Endothelial cell (in vitro differentiated cells): ENCODE measurements at regions not wholly inside any gene's neighbourhood (a gene's known extent, or its start where the extent isn't known, plus 50 kb on each side); places are given as distances from the start of the nearest gene placed in this dataset.
"Not testable (repeated sequence)": the region's sequence is repeated elsewhere in the genome, so short reads cannot be mapped to it uniquely, and the experiment has no call there.

Experiments
- DNase-seq: peaks from one replicate; pipeline ENCODE4 v3.0.0; 2021; ENCODE audit warnings: low spot score
- H3K27ac Mint-ChIP-seq: one replicate; pipeline ENCODE4 v1.8.0; 2021; ENCODE audit warnings: mixed read lengths, inconsistent platforms; ENCODE audit not compliant: unreplicated experiment
- H3K27me3 Mint-ChIP-seq: one replicate; pipeline ENCODE4 v1.8.0; 2021; ENCODE audit warnings: mild to moderate bottlenecking, moderate library complexity, mixed read lengths, inconsistent platforms; ENCODE audit not compliant: unreplicated experiment
- H3K36me3 Mint-ChIP-seq: one replicate; pipeline ENCODE4 v1.8.0; 2021; ENCODE audit warnings: mild to moderate bottlenecking, low read depth, mixed read lengths, inconsistent platforms; ENCODE audit not compliant: unreplicated experiment
- H3K4me1 Mint-ChIP-seq: one replicate; pipeline ENCODE4 v1.8.0; 2021; ENCODE audit warnings: mild to moderate bottlenecking, mixed read lengths, inconsistent platforms; ENCODE audit not compliant: unreplicated experiment
- H3K4me3 Mint-ChIP-seq: one replicate; pipeline ENCODE4 v1.8.0; 2021; ENCODE audit warnings: mild to moderate bottlenecking, mixed read lengths, inconsistent platforms; ENCODE audit not compliant: unreplicated experiment
- H3K9me3 Mint-ChIP-seq: one replicate; pipeline ENCODE4 v1.8.0; 2021; ENCODE audit warnings: mixed read lengths, inconsistent platforms; ENCODE audit not compliant: unreplicated experiment
- TF ChIP-seq, protein P1 (sequence below): fragments of 200-600 bp; sonication (generic); IDR thresholded peaks from one replicate; pipeline ENCODE4 v1.5.0; 2021; ENCODE audit warnings: antibody characterized with exemption; ENCODE audit not compliant: unreplicated experiment

DNA sequence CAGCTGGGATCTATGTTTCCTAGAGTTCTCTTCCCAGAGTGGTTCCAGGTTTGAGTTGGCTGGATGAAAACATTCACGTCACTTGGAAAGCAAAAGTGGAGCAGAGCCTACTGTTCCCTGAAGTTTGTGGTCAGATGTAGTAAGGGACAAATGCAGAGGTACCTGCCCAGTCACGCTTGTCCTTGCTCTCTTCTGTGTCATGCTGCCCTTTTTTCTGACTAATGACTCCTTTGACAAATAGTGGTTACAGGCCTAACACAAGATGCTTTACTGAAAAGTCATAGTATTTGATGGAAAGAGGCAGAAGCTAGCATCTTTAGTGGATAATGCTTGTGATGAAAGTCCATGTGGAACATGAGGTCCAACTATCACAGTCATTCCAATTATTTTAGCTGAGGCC lies 881.4 kb upstream of the B3GALT2 start:
- no peak for DNase-seq
- Mint-ChIP-seq H3K36me3 (no peaks in the 10 kb centered on the region), H3K9me3 (no peaks in the 10 kb centered on the region), H3K4me1 (peaks cover 8% of the 10 kb centered on the region), H3K4me3 (no peak overlapping the region), H3K27ac (no peak overlapping the region), H3K27me3 (no peaks in the 10 kb centered on the region)
- TF ChIP-seq, protein P1, sequence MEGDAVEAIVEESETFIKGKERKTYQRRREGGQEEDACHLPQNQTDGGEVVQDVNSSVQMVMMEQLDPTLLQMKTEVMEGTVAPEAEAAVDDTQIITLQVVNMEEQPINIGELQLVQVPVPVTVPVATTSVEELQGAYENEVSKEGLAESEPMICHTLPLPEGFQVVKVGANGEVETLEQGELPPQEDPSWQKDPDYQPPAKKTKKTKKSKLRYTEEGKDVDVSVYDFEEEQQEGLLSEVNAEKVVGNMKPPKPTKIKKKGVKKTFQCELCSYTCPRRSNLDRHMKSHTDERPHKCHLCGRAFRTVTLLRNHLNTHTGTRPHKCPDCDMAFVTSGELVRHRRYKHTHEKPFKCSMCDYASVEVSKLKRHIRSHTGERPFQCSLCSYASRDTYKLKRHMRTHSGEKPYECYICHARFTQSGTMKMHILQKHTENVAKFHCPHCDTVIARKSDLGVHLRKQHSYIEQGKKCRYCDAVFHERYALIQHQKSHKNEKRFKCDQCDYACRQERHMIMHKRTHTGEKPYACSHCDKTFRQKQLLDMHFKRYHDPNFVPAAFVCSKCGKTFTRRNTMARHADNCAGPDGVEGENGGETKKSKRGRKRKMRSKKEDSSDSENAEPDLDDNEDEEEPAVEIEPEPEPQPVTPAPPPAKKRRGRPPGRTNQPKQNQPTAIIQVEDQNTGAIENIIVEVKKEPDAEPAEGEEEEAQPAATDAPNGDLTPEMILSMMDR, result no peak

DNA sequence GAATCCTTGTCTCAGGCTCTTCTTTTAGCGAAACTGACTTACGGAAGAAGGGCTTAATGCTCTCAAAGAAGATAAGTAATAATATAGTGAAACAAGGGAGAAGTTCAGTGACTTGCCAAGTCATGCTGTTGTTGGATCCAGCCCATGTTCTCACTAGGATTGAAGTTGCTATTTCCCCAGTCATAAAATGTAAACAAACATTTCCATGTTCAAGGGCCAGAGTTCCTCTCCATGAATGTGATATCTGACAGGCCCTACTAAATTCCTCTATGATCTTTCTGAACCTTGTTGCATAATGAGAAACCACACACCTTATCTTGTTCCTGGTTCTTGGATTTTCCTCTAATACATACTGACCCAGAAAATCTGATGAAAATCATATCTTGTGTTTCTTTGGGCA lies 876.5 kb upstream of the B3GALT2 start:
- TF ChIP-seq, protein P1, result no peak
- Mint-ChIP-seq H3K4me3 (no peak overlapping the region), H3K4me1 (no peaks in the 10 kb centered on the region), H3K9me3 (no peaks in the 10 kb centered on the region), H3K27ac (no peak overlapping the region), H3K27me3 (no peaks in the 10 kb centered on the region), H3K36me3 (no peaks in the 10 kb centered on the region)
- no peak for DNase-seq

DNA sequence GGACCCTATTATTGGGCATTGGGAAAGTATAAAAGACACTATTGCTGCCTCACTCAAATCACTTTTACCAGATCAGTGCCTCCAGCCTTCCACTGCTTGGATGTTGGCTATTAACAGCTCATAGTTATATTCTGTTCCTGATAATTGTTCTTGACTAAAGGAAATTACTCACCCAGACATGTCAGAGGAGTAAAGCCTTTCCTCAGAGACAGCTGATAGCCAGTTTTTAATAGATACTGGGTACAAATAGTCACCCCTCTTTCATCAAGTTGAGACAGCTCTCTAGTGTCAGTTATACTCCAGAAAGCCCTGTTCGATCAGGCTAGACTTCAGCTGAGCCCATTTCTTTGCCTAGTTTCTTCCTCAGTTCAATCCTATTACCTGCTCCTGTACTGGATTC lies 876.1 kb upstream of the B3GALT2 start:
- no peaks in the 10 kb centered on the region for H3K36me3 Mint-ChIP-seq
- TF ChIP-seq, protein P1, result no peak
- no peaks in the 10 kb centered on the region for H3K9me3 Mint-ChIP-seq
- no peak for DNase-seq
- no peak overlapping the region for H3K4me3 Mint-ChIP-seq
- no peak overlapping the region for H3K27ac Mint-ChIP-seq
- H3K27me3 Mint-ChIP-seq, result no peaks in the 10 kb centered on the region
- H3K4me1 Mint-ChIP-seq, result no peaks in the 10 kb centered on the region

DNA sequence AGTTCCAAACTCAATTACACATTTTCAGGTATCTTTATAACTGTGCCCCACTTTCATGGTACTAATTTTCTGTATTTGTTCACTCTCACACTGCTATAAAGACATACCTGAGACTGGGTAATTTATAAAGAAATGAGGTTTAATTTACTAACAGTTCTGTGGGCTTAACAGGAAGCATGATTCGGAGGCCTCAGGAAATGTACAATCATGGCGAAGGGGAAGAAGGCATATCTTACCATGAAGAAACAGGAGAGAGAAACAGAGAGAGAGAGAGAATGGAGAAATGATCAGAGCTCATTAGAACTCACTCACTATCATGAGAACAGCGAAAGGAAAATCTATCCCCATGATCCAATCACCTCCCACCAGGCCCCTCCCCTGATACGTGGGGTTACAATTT lies 874.1 kb upstream of the B3GALT2 start:
- no peaks in the 10 kb centered on the region for H3K36me3 Mint-ChIP-seq
- no peaks in the 10 kb centered on the region for H3K9me3 Mint-ChIP-seq
- no peaks in the 10 kb centered on the region for H3K27me3 Mint-ChIP-seq
- TF ChIP-seq, protein P1, result no peak
- H3K4me1 Mint-ChIP-seq, result no peaks in the 10 kb centered on the region
- DNase-seq, result no peak
- H3K27ac Mint-ChIP-seq, result no peak overlapping the region
- H3K4me3 Mint-ChIP-seq, result no peak overlapping the region

DNA sequence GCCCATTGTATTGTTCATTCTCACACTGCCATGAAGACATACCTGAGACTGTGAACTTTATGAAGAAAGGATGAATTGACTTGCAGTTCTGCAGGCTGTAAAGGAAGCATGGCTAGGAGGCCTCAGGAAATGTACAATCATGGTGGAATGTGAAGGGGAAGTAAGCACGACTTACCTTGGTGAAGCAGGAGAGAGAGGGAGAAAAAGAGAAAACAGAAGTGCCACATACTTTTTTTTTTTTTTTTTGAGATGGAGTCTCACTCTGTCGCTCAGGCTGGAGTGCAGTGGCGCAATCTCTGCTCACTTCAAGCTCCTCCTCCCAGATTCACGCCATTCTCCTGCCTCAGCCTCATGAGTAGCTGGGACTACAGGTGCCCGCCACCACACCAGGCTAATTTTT lies 871.9 kb upstream of the B3GALT2 start:
- H3K36me3 Mint-ChIP-seq, H3K4me3 Mint-ChIP-seq, DNase-seq, H3K4me1 Mint-ChIP-seq, H3K9me3 Mint-ChIP-seq, H3K27me3 Mint-ChIP-seq, H3K27ac Mint-ChIP-seq: not testable (repeated sequence)

DNA sequence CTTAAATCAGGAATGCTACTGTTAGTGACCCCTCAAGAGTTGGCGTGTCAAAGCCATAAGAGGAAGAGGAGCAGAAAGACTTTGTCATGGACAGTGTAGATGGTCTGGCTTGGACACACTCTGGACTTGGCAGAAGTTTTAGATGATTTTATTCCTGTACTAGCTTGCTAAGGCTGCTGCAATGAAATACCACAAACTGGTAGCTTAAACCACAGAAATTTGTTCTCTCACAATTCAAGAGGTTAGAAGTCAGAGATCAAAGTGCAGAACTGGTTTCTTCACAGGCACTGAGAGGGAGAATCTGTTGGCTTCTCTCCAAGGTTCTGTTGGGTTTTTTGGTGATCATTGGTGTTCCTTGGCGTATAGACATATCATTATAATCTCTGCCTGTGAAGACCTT lies 869.8 kb upstream of the B3GALT2 start:
- TF ChIP-seq, protein P1, result no peak
- H3K36me3 Mint-ChIP-seq, result no peaks in the 10 kb centered on the region
- DNase-seq, result no peak
- H3K4me3 Mint-ChIP-seq, result no peak overlapping the region
- no peaks in the 10 kb centered on the region for H3K4me1 Mint-ChIP-seq
- no peak overlapping the region for H3K27ac Mint-ChIP-seq
- H3K9me3 Mint-ChIP-seq, result no peaks in the 10 kb centered on the region
- H3K27me3 Mint-ChIP-seq, result no peaks in the 10 kb centered on the region
